Stimulated activated memory B cell treated with anti-CD40 and anti-IgM and Interleukin-4, amounts not matched to agents 10 μg/mL and 1 μg/mL and 100 μg/mL, for 72 hours (primary cell): ENCODE measurements at regions not wholly inside any gene's neighbourhood (a gene's known extent, or its start where the extent isn't known, plus 50 kb on each side); places are given as distances from the start of the nearest gene placed in this dataset.

Experiments
- ATAC-seq: fragments of 150-1000 bp; cut with Tn5 transposase; 2 replicates; pipeline ENCODE4 v1.10.0; 2021
- H3K27ac Mint-ChIP-seq: one replicate; pipeline ENCODE4 v1.8.0; 2022; ENCODE audit warnings: mild to moderate bottlenecking, mixed read lengths
- H3K27me3 Mint-ChIP-seq: one replicate; pipeline ENCODE4 v1.8.0; 2022; ENCODE audit warnings: mixed read lengths
- H3K36me3 Mint-ChIP-seq: one replicate; pipeline ENCODE4 v1.8.0; 2022; ENCODE audit warnings: mixed read lengths
- H3K4me1 Mint-ChIP-seq: one replicate; pipeline ENCODE4 v1.8.0; 2022; ENCODE audit warnings: mixed read lengths
- H3K4me3 Mint-ChIP-seq: one replicate; pipeline ENCODE4 v1.8.0; 2022; ENCODE audit warnings: mild to moderate bottlenecking, moderate library complexity, mixed read lengths
- H3K9me3 Mint-ChIP-seq: one replicate; pipeline ENCODE4 v1.8.0; 2022; ENCODE audit warnings: mixed read lengths

GRCh38 chr18:50444539-50444938 is 69.7 kb downstream of the SKA1 start:
- Mint-ChIP-seq H3K4me1 (no peaks in the 10 kb centered on the region), H3K36me3 (no peaks in the 10 kb centered on the region), H3K27me3 (peaks cover 25% of the 10 kb centered on the region), H3K4me3 (no peak overlapping the region), H3K9me3 (peaks cover 9% of the 10 kb centered on the region), H3K27ac (no peak overlapping the region)
- no peak for ATAC-seq

- H3K27ac Mint-ChIP-seq: no peak overlapping the region
- peaks cover 9% of the 10 kb centered on the region for H3K9me3 Mint-ChIP-seq
- no peaks in the 10 kb centered on the region for H3K4me1 Mint-ChIP-seq
- no peak overlapping the region for H3K4me3 Mint-ChIP-seq
- no peak for ATAC-seq
- no peaks in the 10 kb centered on the region for H3K36me3 Mint-ChIP-seq
- H3K27me3 Mint-ChIP-seq: peaks cover 25% of the 10 kb centered on the region
Measured at GRCh38 chr18:50446629-50447028, 71.8 kb downstream of the SKA1 start.

GRCh38 chr18:50447102-50447741 is 72.4 kb downstream of the SKA1 start:
- no peaks in the 10 kb centered on the region for H3K36me3 Mint-ChIP-seq
- ATAC-seq: no peak

GRCh38 chr18:50447952-50448351 is 73.1 kb downstream of the SKA1 start:
- Mint-ChIP-seq H3K27me3 (peaks cover 15% of the 10 kb centered on the region), H3K4me1 (no peaks in the 10 kb centered on the region), H3K9me3 (peaks cover 6% of the 10 kb centered on the region), H3K36me3 (no peaks in the 10 kb centered on the region), H3K4me3 (no peak overlapping the region), H3K27ac (no peak overlapping the region)
- ATAC-seq: no peak

More at GRCh38 chr18:50447102-50447741, 72.4 kb downstream of the SKA1 start:
- Mint-ChIP-seq H3K27ac (no peak overlapping the region), H3K27me3 (peaks cover 22% of the 10 kb centered on the region), H3K4me1 (no peaks in the 10 kb centered on the region), H3K9me3 (peaks cover 9% of the 10 kb centered on the region), H3K4me3 (no peak overlapping the region)

GRCh38 chr18:50451100-50451842 is 76.4 kb downstream of the SKA1 start:
- no peak overlapping the region for H3K27ac Mint-ChIP-seq
- H3K4me1 Mint-ChIP-seq: no peaks in the 10 kb centered on the region
- peaks cover 29% of the 10 kb centered on the region for H3K27me3 Mint-ChIP-seq
- no peak overlapping the region for H3K4me3 Mint-ChIP-seq
- H3K9me3 Mint-ChIP-seq: no peaks in the 10 kb centered on the region
- no peaks in the 10 kb centered on the region for H3K36me3 Mint-ChIP-seq
- no peak for ATAC-seq

- ATAC-seq: no peak
- Mint-ChIP-seq H3K4me1 (no peaks in the 10 kb centered on the region), H3K9me3 (no peaks in the 10 kb centered on the region), H3K4me3 (no peak overlapping the region), H3K36me3 (no peaks in the 10 kb centered on the region), H3K27ac (no peak overlapping the region), H3K27me3 (peaks cover 26% of the 10 kb centered on the region)
Measured at GRCh38 chr18:50453014-50453680, 78.3 kb downstream of the SKA1 start.

- peak; percentile 5 for ATAC-seq
- Mint-ChIP-seq H3K36me3 (no peaks in the 10 kb centered on the region), H3K9me3 (no peaks in the 10 kb centered on the region), H3K27me3 (peaks cover 21% of the 10 kb centered on the region), H3K4me3 (no peak overlapping the region), H3K27ac (no peak overlapping the region), H3K4me1 (no peaks in the 10 kb centered on the region)
Measured at GRCh38 chr18:50453732-50454131, 78.9 kb downstream of the SKA1 start.

- no peak for ATAC-seq
- Mint-ChIP-seq H3K4me3 (no peak overlapping the region), H3K27ac (no peak overlapping the region), H3K27me3 (peaks cover 14% of the 10 kb centered on the region), H3K36me3 (no peaks in the 10 kb centered on the region), H3K4me1 (no peaks in the 10 kb centered on the region), H3K9me3 (no peaks in the 10 kb centered on the region)
Measured at GRCh38 chr18:50454387-50454988, 79.6 kb downstream of the SKA1 start.

GRCh38 chr18:50456285-50456684 is 81.4 kb downstream of the SKA1 start:
- no peak overlapping the region for H3K4me3 Mint-ChIP-seq
- H3K4me1 Mint-ChIP-seq: no peaks in the 10 kb centered on the region
- no peak for ATAC-seq

GRCh38 chr18:50457639-50458038 is 82.8 kb downstream of the SKA1 start:
- peaks cover 14% of the 10 kb centered on the region for H3K27me3 Mint-ChIP-seq
- no peaks in the 10 kb centered on the region for H3K9me3 Mint-ChIP-seq
- H3K36me3 Mint-ChIP-seq: no peaks in the 10 kb centered on the region
- ATAC-seq: no peak
- no peaks in the 10 kb centered on the region for H3K4me1 Mint-ChIP-seq
- H3K4me3 Mint-ChIP-seq: no peak overlapping the region
- no peak overlapping the region for H3K27ac Mint-ChIP-seq

More at GRCh38 chr18:50456285-50456684, 81.4 kb downstream of the SKA1 start:
- H3K27ac Mint-ChIP-seq: no peak overlapping the region
- peaks cover 14% of the 10 kb centered on the region for H3K27me3 Mint-ChIP-seq
- no peaks in the 10 kb centered on the region for H3K9me3 Mint-ChIP-seq
- no peaks in the 10 kb centered on the region for H3K36me3 Mint-ChIP-seq

- Mint-ChIP-seq H3K9me3 (no peaks in the 10 kb centered on the region), H3K36me3 (no peaks in the 10 kb centered on the region), H3K27ac (no peak overlapping the region), H3K4me1 (no peaks in the 10 kb centered on the region), H3K4me3 (no peak overlapping the region), H3K27me3 (peaks cover 14% of the 10 kb centered on the region)
- ATAC-seq: no peak
Measured at GRCh38 chr18:50458366-50458765, 83.5 kb downstream of the SKA1 start.

- Mint-ChIP-seq H3K27me3 (peaks cover 12% of the 10 kb centered on the region), H3K9me3 (no peaks in the 10 kb centered on the region), H3K36me3 (no peaks in the 10 kb centered on the region), H3K4me3 (no peak overlapping the region), H3K4me1 (no peaks in the 10 kb centered on the region), H3K27ac (no peak overlapping the region)
- ATAC-seq: no peak
Measured at GRCh38 chr18:50458796-50459195, 84.0 kb downstream of the SKA1 start.

- H3K9me3 Mint-ChIP-seq: no peaks in the 10 kb centered on the region
- no peak overlapping the region for H3K27ac Mint-ChIP-seq
- no peak for ATAC-seq
- no peaks in the 10 kb centered on the region for H3K36me3 Mint-ChIP-seq
- no peak overlapping the region for H3K4me3 Mint-ChIP-seq
- H3K4me1 Mint-ChIP-seq: no peaks in the 10 kb centered on the region
- no peaks in the 10 kb centered on the region for H3K27me3 Mint-ChIP-seq
Measured at GRCh38 chr18:50460062-50460461, 85.2 kb downstream of the SKA1 start.

GRCh38 chr18:50460716-50461115 is 85.9 kb downstream of the SKA1 start:
- no peak overlapping the region for H3K4me3 Mint-ChIP-seq
- ATAC-seq: no peak
- no peaks in the 10 kb centered on the region for H3K9me3 Mint-ChIP-seq
- H3K36me3 Mint-ChIP-seq: no peaks in the 10 kb centered on the region
- no peak overlapping the region for H3K27ac Mint-ChIP-seq
- no peaks in the 10 kb centered on the region for H3K4me1 Mint-ChIP-seq
- no peaks in the 10 kb centered on the region for H3K27me3 Mint-ChIP-seq

GRCh38 chr18:50461251-50461650 is 86.4 kb downstream of the SKA1 start:
- H3K27ac Mint-ChIP-seq: no peak overlapping the region
- H3K4me3 Mint-ChIP-seq: no peak overlapping the region
- no peaks in the 10 kb centered on the region for H3K36me3 Mint-ChIP-seq
- H3K4me1 Mint-ChIP-seq: no peaks in the 10 kb centered on the region
- no peaks in the 10 kb centered on the region for H3K27me3 Mint-ChIP-seq
- H3K9me3 Mint-ChIP-seq: no peaks in the 10 kb centered on the region
- ATAC-seq: no peak
